HEK293 (cell line): ENCODE measurements at regions not wholly inside any gene's neighbourhood (a gene's known extent, or its start where the extent isn't known, plus 50 kb on each side); places are given as distances from the start of the nearest gene placed in this dataset.

ENCODE experiments used
- MYNN ChIP-seq: fragments of 450-650 bp; formaldehyde crosslinking; IDR thresholded peaks from 2 replicates; pipeline ENCODE4 v1.5.1; 2016; ENCODE audit warnings: missing biosample characterization, missing genetic modification characterization, borderline replicate concordance
- SETDB1 ChIP-seq: IDR thresholded peaks from one replicate; pipeline ENCODE4 v1.6.1; 2017; ENCODE audit warnings: mild to moderate bottlenecking, low read length, moderate library complexity, mixed read lengths; ENCODE audit not compliant: insufficient read length
- ZFP41 ChIP-seq: fragments of 450-650 bp; formaldehyde crosslinking; IDR thresholded peaks from 2 replicates; pipeline ENCODE4 v1.5.1; 2016; ENCODE audit warnings: missing biosample characterization, missing genetic modification characterization, borderline replicate concordance
- ZNF16 ChIP-seq: fragments of 450-650 bp; formaldehyde crosslinking; IDR thresholded peaks from 2 replicates; pipeline ENCODE4 v1.5.1; 2016; ENCODE audit warnings: low read depth, missing biosample characterization, missing genetic modification characterization
- ZNF416 ChIP-seq: fragments of 450-650 bp; formaldehyde crosslinking; IDR thresholded peaks from 2 replicates; pipeline ENCODE4 v1.5.1; 2016; ENCODE audit warnings: missing biosample characterization, missing genetic modification characterization
- TF ChIP-seq, protein P1 (sequence below): fragments of 450-650 bp; formaldehyde crosslinking; IDR thresholded peaks from 2 replicates; pipeline ENCODE4 v1.5.1; 2016; ENCODE audit warnings: missing biosample characterization, missing genetic modification characterization
- TF ChIP-seq, protein P2 (sequence below): fragments of 450-650 bp; formaldehyde crosslinking; IDR thresholded peaks from 2 replicates; pipeline ENCODE4 v1.5.1; 2016; ENCODE audit warnings: missing biosample characterization, missing genetic modification characterization

DNA sequence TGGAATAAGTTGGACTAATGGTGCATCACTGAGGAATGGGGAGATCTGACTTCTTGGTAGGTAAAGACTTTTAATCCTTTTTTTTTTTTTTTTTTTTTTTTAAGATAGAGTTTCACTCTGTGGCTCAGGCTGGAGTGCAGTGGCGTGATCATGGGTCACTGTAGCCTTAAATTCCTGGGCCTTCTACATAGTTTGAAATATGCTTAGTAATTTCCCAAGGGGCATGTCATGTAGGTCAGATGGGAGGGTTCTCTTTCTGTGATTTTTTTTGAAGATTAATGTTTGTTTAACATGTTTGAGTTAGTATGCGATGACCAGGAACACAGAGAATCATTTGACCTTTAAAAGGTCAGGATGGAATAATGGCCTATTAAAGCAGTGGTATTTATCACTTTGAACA is 129.1 kb downstream of the S1PR1 start:
- TF ChIP-seq, protein P1, sequence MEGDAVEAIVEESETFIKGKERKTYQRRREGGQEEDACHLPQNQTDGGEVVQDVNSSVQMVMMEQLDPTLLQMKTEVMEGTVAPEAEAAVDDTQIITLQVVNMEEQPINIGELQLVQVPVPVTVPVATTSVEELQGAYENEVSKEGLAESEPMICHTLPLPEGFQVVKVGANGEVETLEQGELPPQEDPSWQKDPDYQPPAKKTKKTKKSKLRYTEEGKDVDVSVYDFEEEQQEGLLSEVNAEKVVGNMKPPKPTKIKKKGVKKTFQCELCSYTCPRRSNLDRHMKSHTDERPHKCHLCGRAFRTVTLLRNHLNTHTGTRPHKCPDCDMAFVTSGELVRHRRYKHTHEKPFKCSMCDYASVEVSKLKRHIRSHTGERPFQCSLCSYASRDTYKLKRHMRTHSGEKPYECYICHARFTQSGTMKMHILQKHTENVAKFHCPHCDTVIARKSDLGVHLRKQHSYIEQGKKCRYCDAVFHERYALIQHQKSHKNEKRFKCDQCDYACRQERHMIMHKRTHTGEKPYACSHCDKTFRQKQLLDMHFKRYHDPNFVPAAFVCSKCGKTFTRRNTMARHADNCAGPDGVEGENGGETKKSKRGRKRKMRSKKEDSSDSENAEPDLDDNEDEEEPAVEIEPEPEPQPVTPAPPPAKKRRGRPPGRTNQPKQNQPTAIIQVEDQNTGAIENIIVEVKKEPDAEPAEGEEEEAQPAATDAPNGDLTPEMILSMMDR (tag by site-specific recombination): no peak
- TF ChIP-seq ZNF16: no peak
- no peak for TF ChIP-seq SETDB1
- no peak for TF ChIP-seq ZNF416 (tag by site-specific recombination)
- no peak for TF ChIP-seq MYNN
- TF ChIP-seq, protein P2, sequence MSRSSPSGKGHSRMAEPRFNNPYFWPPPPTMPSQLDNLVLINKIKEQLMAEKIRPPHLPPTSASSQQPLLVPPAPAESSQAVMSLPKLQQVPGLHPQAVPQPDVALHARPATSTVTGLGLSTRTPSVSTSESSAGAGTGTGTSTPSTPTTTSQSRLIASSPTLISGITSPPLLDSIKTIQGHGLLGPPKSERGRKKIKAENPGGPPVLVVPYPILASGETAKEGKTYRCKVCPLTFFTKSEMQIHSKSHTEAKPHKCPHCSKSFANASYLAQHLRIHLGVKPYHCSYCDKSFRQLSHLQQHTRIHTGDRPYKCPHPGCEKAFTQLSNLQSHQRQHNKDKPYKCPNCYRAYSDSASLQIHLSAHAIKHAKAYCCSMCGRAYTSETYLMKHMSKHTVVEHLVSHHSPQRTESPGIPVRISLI (tag by site-specific recombination): no peak
- no peak for TF ChIP-seq ZFP41 (tag by site-specific recombination)
